COLO668 (cell line): ENCODE measurements at regions not wholly inside any gene's neighbourhood (a gene's known extent, or its start where the extent isn't known, plus 50 kb on each side); places are given as distances from the start of the nearest gene placed in this dataset.

Source experiments
- DNase-seq: peaks from one replicate; lab custom pipeline; 2025; ENCODE audit not compliant: unreplicated experiment; lab: John Stamatoyannopoulos, UW

- no peak for DNase-seq
Observed at GRCh38 chr1:21347072-21347581, 56.9 kb upstream of the ECE1 start.

GRCh38 chr1:21346365-21347071 is 56.3 kb upstream of the ECE1 start:
- DNase-seq, result no peak

DNA sequence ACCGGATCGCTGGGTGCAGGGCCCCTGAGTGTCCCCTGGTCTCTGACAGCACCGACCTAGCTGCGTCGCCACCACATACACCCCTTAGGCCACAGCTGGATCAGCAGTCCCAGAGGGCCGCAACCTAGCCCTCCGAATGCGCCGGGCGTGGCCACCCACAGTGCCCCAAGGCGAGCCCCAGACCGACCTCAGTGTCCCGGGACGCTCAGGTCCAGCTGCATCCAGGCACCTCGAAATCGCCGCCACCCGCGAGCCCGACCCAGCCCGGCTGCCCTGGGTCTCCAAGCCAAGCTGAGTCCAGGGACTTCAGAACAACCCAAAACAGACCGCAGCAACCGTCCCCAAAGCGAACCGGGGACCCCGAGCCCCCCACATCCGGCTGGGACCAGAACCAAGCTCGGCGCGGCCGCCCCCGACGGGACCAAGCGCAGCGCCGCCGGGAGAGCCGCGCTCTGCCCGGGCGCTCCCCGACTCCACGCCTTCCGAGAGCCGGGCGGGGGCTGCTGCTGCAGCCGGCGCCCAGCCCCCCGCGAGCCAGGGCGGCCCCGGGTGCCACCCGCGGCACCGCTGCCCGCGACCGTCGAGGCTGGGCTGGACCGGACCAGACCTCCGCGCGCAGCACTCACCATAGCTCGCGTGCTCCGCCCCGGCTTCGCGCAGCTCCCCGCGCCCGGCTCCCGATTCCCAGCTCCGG is 54.6 kb upstream of the ECE1 start:
- no peak for DNase-seq

GRCh38 chr1:21344098-21344749 is 54.0 kb upstream of the ECE1 start:
- DNase-seq, result peak; percentile 49

GRCh38 chr1:21342961-21343838 is 52.9 kb upstream of the ECE1 start:
- DNase-seq, result no peak

DNA sequence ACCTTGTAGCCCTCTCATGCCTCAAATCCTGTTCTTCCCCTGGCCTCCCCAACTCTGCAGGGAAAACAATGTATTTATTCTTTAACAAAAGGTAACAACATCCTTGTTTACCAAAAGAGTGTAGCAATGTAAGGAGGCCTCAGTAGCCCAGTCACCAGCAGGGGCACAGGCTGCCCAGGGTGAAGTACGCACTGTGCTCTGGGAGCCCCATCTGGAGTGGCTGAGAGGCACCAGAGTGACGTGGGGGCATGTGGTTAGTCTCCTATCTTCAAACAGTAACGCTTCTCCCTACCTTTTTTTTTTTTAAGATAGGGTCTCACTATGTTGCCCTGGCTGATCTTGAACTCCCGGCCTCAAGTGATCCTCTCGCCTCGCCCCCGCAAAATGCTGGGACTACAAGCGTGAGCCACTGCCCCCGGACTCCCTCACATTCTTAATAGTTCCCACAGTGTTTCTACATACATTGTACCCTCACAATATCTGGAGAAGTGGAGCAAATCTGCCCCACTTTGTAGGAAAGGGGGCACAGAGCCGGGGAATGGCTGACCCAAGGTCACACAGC is 51.3 kb upstream of the ECE1 start:
- no peak for DNase-seq

DNA sequence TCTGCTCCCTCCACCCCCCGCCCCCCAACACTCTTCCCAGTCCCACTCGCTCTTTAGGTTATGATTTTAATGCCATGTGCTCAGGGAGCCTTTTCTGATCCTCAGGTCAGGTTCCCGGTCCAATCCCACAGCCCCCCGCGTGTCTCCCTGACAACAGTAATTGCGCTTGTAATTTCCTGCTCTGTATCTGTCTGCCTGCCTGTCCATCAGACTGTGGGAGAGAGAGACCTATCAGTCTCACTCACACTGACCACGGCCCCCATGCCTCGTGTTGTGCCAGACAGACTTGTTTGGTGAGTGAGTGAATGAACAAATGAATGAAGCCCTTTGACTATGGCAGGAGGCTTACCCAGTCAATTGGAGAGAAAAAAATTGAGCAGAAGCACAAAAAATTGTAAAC is 50.8 kb upstream of the ECE1 start:
- peak; percentile 53 for DNase-seq

GRCh38 chr1:21340230-21340945 is 50.1 kb upstream of the ECE1 start:
- DNase-seq, result peak; percentile 82
